Left lobe of liver (tissue), 2 donors: ENCODE measurements at regions not wholly inside any gene's neighbourhood (a gene's known extent, or its start where the extent isn't known, plus 50 kb on each side); places are given as distances from the start of the nearest gene placed in this dataset.
"Not testable (repeated sequence)": the region's sequence is repeated elsewhere in the genome, so short reads cannot be mapped to it uniquely, and the experiment has no call there.

Experiments
- ATAC-seq: fragments of 200-7000 bp; cut with Tn5 transposase; one replicate; pipeline ENCODE4 v1.9.1; 2020; ENCODE audit warnings: mild to moderate bottlenecking, moderate library complexity
- DNase-seq: peaks from one replicate; pipeline ENCODE4 v3.0.0-alpha.2; 2020; ENCODE audit warnings: low spot score
- donor health status: DM: no; HTN: no; CAD: no; lungs with moderate emphysema.
- donor health status: DM: no; HTN: yes; CAD: no.

DNA sequence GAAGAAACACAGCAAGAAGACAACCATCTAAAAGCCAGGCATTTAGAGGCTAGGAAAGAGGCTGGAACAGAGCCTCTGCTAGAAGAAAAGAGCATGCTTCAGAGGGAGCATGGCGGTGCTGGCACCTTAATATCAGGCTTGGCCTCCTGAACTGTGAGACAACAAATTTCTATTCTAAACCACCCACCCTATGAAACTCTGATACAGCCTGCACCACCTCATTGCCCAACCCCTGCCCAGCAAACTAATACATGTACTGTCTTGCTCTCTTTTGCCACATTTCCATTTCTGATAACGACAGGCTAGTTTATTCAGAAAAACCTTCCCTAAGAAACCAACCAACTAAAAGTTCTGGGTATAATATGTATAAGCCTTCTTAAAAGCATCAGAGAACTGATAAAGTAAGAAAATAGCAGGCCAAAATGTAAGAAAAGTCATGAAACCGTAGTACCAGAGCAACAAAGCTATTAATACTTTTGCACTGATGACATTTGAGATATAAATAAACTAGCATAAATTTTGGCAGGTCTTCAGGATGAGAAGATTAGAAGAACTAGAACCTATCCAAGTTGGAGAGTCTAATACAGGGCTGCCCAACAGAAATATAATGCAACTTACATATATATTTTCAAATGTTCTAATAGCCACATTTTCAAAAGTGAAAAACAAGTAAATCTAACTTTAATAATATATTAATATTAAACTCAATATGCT is 184.7 kb upstream of the HSF2 start:
- ATAC-seq (no peak), DNase-seq (no peak)

- no peak for ATAC-seq
- DNase-seq: no peak
Measured at GRCh38 chr6:122220254-122220653, 179.2 kb upstream of the HSF2 start.

DNA sequence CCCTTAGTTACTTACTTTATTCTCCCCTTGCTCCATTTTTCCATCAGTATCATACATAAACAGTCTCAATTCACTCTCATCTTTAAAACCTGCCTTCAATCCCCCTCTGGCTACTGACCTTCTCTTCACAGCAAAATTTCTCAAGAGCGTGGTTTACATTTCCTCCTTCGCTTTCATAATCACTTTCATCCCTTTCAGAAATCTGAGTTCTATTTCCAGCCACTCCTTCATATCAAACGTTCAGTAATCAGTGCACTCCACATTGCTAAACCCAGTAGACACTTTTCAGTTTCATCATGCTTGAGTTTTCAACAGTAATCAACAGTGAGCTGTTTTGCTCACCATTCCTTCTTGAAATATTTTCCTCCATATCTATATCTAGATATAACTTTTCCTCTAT is 176.7 kb upstream of the HSF2 start:
- DNase-seq: no peak
- no peak for ATAC-seq

- no peak for DNase-seq
Measured at GRCh38 chr6:122223251-122223650, 176.2 kb upstream of the HSF2 start.

DNA sequence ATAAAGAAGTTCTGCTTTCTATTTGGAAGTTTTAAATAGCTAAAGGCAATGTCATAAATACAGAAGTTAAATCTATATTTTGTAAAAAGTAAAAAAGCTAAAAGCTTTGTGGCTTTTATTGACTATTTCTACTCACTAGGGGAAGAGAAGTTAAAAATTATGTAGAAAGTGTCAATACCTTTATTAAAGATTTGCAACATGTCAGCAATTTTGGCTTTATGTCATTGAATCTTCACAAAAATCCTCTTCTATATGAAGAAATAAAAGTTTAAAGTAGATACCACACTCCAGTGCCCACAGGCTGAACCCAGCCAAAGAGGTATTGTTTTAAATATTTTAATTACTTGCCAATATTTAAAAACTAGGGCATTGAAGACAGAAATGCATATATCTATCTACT is 160.6 kb upstream of the HSF2 start:
- no peak for ATAC-seq
- DNase-seq: no peak

More at GRCh38 chr6:122223251-122223650, 176.2 kb upstream of the HSF2 start:
- ATAC-seq: no peak

DNA sequence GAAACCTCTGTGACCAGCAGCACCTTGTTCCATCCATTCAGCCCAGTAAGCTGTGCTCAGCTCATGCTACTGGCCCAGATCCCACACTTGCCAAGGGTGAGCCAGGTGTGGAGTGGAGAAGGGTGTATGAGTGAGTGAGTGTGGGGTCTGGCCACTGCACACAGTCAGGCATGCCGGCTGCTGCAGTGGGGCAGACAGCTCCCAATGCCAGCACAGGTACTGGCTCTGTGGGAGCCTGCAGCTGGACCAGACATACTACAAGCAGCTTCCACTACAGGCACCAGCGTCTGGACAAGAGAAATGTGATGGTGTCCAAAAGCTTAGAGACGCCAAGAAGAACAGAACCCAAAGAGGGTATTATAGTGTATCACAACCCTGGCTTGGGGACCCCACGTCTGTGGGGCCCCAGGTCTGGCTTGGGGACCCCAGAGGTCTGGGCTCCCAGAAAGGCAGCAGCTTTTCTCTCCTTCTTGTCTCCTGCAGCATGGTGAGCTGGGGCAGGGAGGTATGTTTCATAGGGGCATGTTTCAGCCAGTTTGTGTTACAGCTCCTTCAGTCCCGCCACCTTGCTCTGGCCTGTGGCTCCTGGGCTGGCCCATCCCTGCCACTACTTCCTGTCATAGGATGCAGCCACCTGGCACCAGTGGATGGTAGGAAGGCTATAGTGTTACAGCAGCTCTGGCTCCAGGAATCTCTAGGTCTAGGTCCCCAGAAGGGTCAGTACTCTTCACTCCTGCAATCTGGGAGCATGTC is 152.4 kb upstream of the HSF2 start:
- ATAC-seq (no peak), DNase-seq (no peak)

GRCh38 chr6:122248001-122248669 is 151.3 kb upstream of the HSF2 start:
- DNase-seq (no peak), ATAC-seq (no peak)

DNA sequence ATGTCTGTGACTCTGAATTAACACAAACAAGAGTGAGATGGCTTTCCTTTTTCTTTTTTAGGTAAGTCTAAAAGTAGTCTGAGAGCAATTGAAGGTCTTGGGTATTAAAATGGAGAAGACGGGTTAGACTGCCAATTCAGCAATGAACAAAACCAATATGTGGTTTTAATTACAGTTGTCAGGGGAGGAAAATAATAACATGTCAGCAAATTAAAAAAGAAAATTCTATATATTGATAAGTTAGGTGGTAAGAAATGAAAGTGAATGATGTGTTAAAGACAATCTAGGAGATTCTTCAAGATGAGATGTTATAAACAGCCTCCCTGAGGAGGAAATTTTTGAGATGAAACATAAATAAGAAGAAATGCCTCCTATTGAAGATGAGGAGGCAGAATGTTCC is 150.6 kb upstream of the HSF2 start:
- no peak for ATAC-seq
- no peak for DNase-seq

- DNase-seq (no peak), ATAC-seq (no peak)
Measured at GRCh38 chr6:122258839-122259238, 140.6 kb upstream of the HSF2 start.

DNA sequence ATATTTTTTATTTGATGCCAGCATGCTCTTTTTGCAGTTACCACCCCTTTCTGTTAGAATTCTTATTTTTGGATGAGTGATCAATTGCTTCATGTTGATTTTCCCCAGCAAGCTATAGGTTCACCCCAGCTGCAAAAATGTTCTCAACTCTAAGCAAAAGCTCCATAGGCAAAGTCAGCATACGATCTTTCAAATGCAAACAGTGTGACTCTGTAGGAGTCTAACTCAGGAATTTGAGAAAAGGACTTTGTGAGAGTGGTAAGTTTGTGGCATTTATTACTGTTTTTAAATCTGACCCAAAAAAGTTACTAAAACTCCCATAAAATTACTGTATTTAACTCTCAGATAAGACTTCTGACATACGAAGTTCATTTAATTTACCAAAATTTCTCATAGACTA is 134.9 kb upstream of the HSF2 start:
- ATAC-seq (no peak), DNase-seq (no peak)

- DNase-seq (no peak), ATAC-seq (no peak)
Measured at GRCh38 chr6:122265755-122266154, 133.7 kb upstream of the HSF2 start.

DNA sequence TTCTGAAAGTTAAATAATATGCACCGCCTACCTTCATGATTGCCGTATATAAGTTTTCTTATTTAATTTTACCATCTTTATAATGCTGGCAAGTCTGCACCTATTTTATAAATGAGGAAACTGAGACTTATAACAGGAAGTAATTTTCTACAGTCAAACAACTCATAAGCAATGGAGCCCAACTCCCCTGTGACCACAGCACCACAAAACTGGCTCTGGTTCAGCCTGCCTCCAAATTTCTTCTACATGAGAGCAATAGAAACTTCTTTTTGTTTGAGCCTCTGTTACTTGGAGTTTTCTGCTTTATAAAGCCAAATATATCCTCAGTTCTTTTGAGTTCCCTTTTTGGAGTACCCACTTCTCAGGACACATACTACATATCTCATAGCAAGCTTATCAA is 131.1 kb upstream of the HSF2 start:
- ATAC-seq (no peak), DNase-seq (no peak)

- no peak for ATAC-seq
- DNase-seq: no peak
Measured at GRCh38 chr6:122276637-122277036, 122.8 kb upstream of the HSF2 start.

DNA sequence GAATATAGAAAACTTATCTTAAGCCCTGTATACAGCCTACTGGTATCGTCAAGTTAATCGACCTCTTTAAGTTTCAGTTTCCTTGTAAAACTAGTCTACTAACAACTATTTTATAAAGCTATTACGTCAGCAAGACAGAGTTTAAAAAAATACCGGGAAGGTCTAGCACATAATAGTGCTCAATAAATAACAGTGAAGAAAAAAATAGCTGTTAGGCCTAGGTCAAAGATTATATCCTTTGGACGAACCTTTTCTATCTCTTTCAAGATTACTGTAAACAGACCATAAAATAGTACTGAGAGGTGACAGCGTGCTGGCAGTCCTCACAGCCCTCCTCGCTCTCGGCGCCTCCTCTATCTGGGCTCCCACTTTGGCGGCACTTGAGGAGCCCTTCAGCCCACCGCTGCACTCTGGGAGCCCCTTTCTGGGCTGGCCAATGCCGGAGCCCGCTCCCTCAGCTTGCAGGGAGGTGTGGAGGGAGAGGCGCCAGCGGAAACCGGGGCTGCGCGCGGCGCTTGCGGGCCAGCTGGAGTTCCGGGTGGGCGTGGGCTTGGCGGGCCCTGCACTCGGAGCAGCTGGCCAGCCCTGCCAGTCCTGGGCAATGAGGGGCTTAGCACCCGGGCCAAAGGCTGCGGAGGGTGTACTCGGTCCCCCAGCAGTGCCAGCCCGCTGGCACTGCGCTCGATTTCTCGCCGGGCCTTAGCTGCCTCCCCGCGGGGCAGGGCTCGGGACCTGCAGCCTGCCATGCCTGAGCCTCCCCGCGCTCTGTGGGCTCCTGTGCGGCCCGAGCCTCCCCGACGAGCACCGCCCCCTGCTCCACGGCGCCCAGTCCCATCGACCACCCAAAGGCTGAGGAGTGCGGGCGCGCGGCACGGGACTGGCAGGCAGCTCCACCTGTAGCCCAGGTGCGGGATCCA is 119.1 kb upstream of the HSF2 start:
- not testable (repeated sequence) for ATAC-seq
- DNase-seq: peak; percentile 39

- ATAC-seq: no peak
Measured at GRCh38 chr6:122283884-122284283, 115.6 kb upstream of the HSF2 start.

GRCh38 chr6:122284848-122285247 is 114.6 kb upstream of the HSF2 start:
- ATAC-seq: no peak

More at GRCh38 chr6:122283884-122284283, 115.6 kb upstream of the HSF2 start:
- DNase-seq: no peak

GRCh38 chr6:122285292-122285913 is 114.0 kb upstream of the HSF2 start:
- ATAC-seq: no peak

More at GRCh38 chr6:122284848-122285247, 114.6 kb upstream of the HSF2 start:
- no peak for DNase-seq

GRCh38 chr6:122286512-122286911 is 112.9 kb upstream of the HSF2 start:
- DNase-seq: no peak
- ATAC-seq: no peak

More at GRCh38 chr6:122285292-122285913, 114.0 kb upstream of the HSF2 start:
- DNase-seq: no peak

GRCh38 chr6:122289762-122290539 is 109.5 kb upstream of the HSF2 start:
- ATAC-seq (no peak), DNase-seq (no peak)

DNA sequence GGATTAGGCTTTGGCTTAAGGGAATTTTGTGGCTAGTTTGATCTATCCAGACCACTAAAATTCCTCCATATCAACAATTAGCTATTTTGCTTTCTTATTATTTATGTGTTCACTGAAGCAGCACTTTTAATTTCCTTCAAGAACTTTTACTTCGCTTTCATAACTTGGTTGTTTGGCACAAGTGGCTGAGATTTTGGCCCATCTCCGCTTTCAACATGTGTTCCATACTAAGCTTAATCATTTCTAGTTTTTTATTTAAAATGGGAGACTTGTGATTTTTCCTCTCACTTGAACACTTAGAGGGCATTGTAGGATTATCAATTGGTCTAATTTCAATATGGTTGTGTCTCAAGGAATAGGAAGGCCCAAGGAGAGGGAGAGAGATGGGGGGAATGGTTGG is 102.4 kb upstream of the HSF2 start:
- no peak for ATAC-seq
- no peak for DNase-seq
